GM13976 (cell line): ENCODE measurements at regions not wholly inside any gene's neighbourhood (a gene's known extent, or its start where the extent isn't known, plus 50 kb on each side); places are given as distances from the start of the nearest gene placed in this dataset.

Experiments used
- DNase-seq: peaks from one replicate; pipeline ENCODE4 v3.0.0; 2012; ENCODE audit warnings: low spot score
- CTCF ChIP-seq: IDR thresholded peaks from 2 replicates; pipeline ENCODE4 v1.5.1; 2012; ENCODE audit warnings: borderline replicate concordance, mild to moderate bottlenecking; ENCODE audit not compliant: insufficient read depth; ENCODE audit errors: extremely low read depth, missing control alignments, control extremely low read depth
- in situ Hi-C: fragments of 300-500 bp; cut with MboI; formaldehyde crosslinking; loops from one replicate; pipeline ENCODE4 v1.12.0; 2022; ENCODE audit warnings: low sequenced_read_pairs, mixed read lengths, inconsistent platforms; ENCODE audit not compliant: unreplicated experiment

GRCh38 chrX:148193759-148194158, 212.6 kb downstream of the FMR1NB start:
- DNase-seq: no peak
- in situ Hi-C loops: no loop called here
- TF ChIP-seq CTCF: no peak

GRCh38 chrX:148203531-148203930, 222.4 kb downstream of the FMR1NB start:
- in situ Hi-C loops: no loop called here
- no peak for DNase-seq
- no peak for TF ChIP-seq CTCF

GRCh38 chrX:148204195-148204594, 223.1 kb downstream of the FMR1NB start:
- no peak for DNase-seq
- no peak for TF ChIP-seq CTCF
- in situ Hi-C loops: no loop called here

- in situ Hi-C loops: no loop called here
- TF ChIP-seq CTCF: no peak
- no peak for DNase-seq
These were observed 233.6 kb downstream of the FMR1NB start for GRCh38 chrX:148214786-148215185.

- no peak for DNase-seq
- in situ Hi-C loops: no loop called here
- no peak for TF ChIP-seq CTCF
These were observed 234.6 kb downstream of the FMR1NB start for GRCh38 chrX:148215726-148216125.

GRCh38 chrX:148223361-148223760, 242.2 kb downstream of the FMR1NB start:
- in situ Hi-C loops: no loop called here
- TF ChIP-seq CTCF: no peak
- DNase-seq: no peak

GRCh38 chrX:148228521-148228920, 247.4 kb downstream of the FMR1NB start:
- TF ChIP-seq CTCF: no peak
- DNase-seq: no peak
- in situ Hi-C loops: no loop called here
